IPS DF 4.7 (cell line): ENCODE measurements at regions not wholly inside any gene's neighbourhood (a gene's known extent, or its start where the extent isn't known, plus 50 kb on each side); places are given as distances from the start of the nearest gene placed in this dataset.
"Not testable (repeated sequence)": the region's sequence is repeated elsewhere in the genome, so short reads cannot be mapped to it uniquely, and the experiment has no call there.

Experiments
- DNase-seq: peaks from one replicate; pipeline ENCODE4 v3.0.0-alpha.2; 2013; ENCODE audit warnings: low spot score; ENCODE audit errors: extremely low read depth

- no peak for DNase-seq
Observed at GRCh38 chr5:63563008-63563917, 399.0 kb downstream of the HTR1A start.

DNA sequence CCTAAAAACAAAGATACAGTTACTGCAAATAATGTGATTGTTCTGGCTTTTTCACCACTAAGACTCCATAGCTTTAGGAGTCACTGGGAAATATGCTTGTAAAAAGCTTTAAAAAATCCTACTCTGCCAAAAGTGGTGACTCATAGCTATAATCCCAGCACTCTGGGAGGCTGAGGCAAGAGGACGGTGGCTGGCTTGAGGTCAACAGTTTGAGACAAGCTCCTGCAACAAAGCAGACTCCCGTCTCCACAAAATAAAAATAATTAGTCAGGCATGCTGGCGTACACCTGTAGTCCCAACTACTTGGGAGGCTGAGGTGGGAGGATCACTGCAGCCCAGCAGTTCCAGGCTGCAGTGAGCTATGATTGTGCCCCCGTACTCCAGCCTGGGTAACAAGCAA, 406.4 kb downstream of the HTR1A start:
- no peak for DNase-seq

- no peak for DNase-seq
Observed at GRCh38 chr5:63554191-63554590, 408.1 kb downstream of the HTR1A start.

DNA sequence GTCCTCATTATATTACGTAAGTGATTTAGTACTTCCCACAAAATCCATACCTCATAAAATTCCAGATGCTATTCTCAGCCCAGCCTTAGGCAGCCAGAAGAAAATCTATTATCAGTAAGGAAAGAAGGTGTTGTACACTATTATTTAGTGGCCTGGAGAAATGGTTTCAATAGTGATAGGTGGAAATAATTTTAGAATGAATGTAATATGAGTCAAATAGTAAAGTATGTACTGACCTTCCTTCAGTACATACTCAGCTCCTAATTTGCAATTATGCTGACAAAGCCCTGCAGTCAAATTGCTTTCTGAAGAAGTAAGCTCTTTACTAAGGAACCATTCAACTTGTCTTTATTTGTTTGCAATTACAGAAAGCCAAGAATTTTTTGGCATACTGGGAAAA, 409.2 kb downstream of the HTR1A start:
- no peak for DNase-seq

DNA sequence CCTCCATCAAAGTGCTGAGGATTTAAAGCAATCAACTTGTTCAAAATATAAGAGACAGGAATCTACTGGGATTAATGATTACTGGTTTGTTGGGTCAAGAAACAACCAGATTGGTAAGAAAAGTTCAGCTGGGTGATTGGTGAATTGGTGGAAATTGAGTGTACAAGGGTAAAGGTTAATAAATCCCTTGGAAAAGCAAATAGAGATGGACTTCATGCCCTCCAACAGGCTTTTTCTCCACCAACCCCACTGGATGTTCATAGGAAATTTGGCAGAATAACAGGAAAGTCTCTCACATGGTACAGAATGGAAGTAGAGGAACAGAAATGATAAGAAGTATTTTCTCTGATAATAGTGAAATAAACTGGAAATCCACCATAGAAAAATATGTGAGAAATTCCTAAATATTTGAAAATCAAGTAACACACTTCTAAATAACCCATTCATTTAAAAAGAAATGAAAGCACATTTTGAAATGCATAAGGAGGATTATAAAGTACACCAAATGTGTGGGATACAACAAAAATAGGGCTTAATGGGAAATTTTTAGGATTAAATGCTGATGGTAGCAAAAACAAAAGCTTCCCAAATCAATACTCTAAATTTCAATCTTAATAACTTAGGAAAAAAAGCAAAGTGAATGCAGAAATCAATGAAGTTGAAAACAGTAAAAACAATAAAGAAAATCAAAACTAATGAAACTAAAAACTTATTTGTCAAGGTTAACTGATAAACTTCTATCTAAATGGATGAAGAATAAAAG, 426.2 kb downstream of the HTR1A start:
- DNase-seq: no peak

DNA sequence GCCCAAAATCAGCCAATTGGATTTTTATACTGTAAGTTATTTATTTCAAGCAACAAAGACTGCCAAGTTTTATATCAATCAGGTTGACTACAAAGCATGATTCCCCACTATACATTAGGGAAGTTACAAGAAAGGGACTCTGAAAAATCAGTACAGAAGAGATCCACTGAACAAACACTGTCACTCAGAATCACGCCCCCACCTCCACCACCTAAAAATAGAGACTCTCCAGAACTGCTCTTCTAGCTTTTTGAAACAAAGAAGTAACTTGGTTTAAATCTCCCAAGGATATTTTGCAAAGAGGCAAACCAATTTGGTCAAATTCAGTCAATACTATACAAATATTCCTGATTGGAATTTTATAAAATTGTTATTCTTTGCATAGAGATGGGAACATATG, 438.0 kb downstream of the HTR1A start:
- no peak for DNase-seq

DNA sequence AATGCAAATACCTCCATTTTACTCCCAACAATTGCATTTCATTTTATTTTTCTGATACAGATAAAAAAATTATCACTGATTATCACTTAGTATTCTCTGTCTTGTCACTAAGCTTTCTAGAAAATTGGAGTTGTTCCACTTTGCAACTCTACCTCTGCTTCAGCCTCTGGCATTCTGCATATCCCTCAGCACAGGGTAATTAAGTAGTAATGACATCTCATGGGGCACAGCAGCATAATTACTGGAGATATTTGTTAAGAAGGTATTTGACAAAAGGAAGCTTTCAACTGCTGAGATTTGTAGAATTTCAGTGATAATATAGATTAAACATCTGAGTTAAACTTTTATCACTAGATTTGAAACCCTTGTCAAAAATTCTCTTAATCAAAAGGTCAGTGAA, 446.2 kb downstream of the HTR1A start:
- DNase-seq: no peak

DNA sequence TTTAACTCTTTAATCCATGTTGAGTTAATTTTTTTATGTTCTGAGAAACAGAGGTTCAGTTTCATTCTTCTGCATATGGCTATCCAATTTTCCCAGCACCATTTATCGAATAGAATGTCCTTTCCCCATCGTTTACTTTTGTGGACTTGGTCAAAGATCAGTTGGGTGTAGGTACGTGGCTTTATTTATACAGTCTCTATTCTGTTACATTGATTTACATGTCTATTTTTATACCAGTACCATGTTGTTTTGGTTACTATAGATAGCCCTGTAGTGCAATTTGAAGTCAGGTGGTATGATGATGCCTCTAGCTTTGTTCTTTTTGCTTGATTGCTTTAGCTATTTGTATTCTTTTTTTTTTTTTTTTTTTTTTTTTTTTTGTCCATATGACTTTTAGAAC, 462.0 kb downstream of the HTR1A start:
- DNase-seq: no peak

DNA sequence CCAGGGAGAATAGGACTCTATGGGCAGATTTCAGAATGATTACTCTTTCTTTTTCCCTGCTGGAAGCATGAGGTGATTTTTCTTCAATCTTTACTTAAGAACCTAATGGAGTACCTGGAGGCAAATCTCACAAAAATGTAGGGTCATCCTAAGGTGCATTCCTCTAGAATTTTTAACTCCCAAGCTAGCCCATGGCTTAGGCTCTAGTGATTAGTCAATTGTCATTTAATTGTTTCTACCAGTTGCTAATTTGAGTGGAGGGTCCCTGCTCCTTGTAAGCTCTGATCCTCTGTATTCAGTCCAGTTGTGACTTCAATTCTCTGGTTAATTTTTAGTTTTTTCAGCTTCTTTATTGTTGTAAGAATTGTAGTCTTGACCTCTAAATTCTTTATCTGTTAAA, 467.0 kb downstream of the HTR1A start:
- DNase-seq: no peak

- DNase-seq: no peak
Observed at GRCh38 chr5:63483338-63483737, 478.9 kb downstream of the HTR1A start.

GRCh38 chr5:63473335-63473967, 488.8 kb downstream of the HTR1A start:
- no peak for DNase-seq

- DNase-seq: no peak
Observed at GRCh38 chr5:63456279-63456678, 506.0 kb downstream of the HTR1A start.

GRCh38 chr5:63451188-63451587, 511.1 kb downstream of the HTR1A start:
- no peak for DNase-seq

DNA sequence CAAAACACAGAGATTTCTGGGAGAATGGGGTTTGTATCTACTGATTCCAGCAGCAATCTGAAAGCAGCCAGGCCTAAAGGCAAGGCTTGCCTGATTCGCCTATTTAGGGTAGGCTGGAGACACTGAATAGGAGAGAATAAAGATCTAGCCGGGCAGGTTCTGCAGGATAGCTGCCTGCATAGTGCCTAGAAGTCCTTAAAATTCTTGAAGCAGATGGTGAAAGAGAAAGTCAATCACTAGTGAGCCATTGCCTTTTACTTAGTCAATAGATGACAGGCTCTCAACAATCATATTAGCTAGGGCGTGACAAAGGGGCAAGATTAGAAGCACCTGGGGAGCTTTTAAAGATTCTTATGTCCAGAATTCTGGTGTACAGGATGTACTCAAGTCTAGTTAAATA, 522.7 kb downstream of the HTR1A start:
- DNase-seq: peak; percentile 11

- no peak for DNase-seq
Observed at GRCh38 chr5:63409737-63410136, 552.5 kb downstream of the HTR1A start.

DNA sequence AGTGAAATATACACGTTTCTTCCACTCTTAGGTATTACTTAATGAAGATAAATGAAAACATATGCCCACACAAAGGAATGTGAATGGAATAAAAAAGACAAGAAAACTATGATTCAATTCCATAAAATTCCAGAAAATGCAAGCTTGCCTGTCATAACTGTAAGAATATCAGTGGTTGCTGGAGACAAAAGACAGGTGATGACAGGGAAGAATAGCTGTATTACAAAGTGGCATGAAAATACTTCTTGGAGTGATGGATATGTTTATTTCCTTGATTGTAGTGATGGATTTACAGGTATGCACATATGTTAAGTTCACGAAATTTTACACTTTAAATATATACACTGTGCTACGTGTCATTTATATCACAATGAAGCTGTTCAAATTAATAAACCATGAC, 553.3 kb downstream of the HTR1A start:
- no peak for DNase-seq

DNA sequence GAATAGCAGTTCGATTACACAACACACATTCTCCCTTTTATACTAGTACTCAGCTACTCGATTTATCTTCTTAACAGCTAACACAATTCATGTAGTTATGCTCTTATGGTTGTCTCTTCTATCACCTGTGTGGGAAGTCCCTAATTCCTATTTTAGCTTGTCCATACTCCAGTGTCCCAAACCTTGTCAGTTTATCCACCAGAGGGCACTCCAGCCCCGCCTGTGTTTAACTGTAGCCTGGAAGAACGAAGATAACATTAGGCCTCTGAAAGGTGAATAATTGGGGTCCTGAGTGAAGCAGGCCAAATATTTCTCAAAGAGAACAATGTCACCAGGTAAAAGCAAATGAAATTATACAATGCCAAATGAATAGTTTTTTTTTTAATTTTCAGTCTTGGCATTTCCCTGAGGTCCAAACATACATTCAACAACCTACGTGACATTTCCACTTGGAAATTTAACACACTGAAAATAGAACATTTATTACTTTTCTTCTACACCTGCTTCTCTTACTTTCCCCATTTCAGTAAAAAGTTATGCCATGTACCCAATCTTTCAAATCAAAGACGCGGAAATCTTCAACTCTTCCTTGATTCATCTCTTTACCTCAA, 560.7 kb downstream of the HTR1A start:
- peak; percentile 51 for DNase-seq

DNA sequence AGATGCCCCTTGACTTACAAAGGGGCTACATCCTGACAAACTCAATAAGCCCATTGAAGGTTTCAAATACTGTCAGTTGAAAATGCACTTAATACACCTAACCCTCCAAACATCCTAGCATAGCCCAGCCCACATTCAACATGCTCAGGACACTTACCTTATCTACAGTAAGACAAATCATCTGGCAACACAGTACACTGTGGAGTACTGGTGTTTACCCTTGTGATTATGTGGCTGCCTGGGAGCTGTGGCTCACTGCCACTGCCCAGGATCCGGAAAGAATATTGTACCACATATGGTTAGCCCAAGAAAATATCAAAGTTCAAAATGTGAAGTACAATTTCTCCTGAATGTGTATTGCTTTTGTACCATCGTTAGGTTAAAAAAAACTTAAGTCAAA, 562.2 kb downstream of the HTR1A start:
- DNase-seq: no peak

DNA sequence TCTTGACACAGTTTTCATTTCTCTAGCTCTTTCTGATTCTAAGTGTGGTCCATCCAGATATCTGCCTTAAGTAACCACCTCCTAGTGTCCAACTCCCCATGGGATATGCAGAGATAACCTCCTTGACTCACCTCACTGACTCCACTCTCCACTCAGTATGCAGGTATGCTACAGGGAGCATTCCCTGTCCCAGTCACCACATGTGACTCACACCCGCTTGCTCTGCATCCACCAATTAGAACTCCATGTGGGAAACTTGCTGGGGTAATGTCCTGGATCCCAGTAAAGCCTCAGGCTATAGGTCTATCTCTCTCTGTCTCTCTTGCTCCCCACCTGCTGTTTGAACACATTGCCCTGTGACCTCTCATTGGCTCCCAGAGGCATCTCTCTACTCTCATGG, 563.9 kb downstream of the HTR1A start:
- DNase-seq: no peak

DNA sequence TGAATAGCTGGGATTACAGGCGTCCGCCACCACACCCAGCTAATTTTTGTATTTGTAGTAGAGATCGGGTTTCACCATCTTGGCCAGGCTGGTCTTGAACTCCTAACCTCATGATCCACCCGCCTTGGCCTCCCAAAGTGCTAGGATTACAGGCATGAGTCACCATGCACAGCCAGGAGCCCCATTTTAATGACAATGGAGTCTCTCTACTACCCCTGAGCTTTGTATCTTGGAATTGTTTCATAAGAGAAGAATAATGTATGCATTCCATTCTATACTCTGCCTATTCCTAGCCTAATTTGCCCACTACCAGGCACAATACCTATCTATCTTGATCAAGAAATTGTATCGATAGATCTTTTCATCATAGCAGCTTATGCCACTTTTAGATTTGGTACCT, 574.1 kb downstream of the HTR1A start:
- not testable (repeated sequence) for DNase-seq

DNA sequence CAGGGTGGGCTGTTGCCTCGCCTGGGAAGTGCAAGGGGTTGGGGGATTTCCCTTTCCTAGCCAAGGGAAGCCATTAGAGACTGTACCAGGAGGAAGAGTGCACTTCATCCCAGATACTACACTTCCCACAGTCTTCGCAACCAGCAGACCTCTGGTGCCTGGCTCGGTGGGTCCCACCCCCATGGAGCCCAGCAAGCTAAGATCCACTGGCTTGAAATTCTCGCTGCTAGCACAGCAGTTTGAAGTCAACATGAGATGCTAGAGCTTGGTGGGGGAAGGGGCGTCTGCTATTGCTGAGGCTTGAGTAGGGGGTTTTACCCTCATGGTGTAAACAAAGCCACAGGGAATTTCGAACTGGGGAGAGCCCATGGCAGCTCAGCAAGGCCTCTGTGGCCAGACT, 586.4 kb downstream of the HTR1A start:
- DNase-seq: no peak

- DNase-seq: no peak
Observed at GRCh38 chr5:63374085-63374484, 588.2 kb downstream of the HTR1A start.
